ENCODE measurements at regions not wholly inside any gene's neighbourhood (a gene's known extent, or its start where the extent isn't known, plus 50 kb on each side); places are given as distances from the start of the nearest gene placed in this dataset.

DNA sequence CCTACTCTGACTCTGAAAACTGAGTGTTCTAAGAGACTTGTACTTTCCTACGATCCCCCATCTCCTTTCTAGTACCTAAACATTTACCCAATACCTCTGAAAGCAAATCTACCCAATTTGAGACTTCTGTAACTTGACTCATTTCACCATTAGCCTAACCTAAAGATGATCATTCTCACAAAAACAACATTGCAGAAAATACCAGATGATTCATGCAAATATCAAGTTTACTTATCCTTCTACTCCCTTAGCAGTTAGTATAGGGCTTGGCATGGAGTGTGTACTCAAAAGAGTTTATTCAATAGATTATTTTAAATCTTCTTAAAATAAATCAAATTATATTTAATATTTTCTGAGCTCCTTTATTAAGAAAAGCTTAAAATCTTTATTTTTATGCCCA lies 89.6 kb downstream of the NR4A2 start:
- TF ChIP-seq, protein P1, sequence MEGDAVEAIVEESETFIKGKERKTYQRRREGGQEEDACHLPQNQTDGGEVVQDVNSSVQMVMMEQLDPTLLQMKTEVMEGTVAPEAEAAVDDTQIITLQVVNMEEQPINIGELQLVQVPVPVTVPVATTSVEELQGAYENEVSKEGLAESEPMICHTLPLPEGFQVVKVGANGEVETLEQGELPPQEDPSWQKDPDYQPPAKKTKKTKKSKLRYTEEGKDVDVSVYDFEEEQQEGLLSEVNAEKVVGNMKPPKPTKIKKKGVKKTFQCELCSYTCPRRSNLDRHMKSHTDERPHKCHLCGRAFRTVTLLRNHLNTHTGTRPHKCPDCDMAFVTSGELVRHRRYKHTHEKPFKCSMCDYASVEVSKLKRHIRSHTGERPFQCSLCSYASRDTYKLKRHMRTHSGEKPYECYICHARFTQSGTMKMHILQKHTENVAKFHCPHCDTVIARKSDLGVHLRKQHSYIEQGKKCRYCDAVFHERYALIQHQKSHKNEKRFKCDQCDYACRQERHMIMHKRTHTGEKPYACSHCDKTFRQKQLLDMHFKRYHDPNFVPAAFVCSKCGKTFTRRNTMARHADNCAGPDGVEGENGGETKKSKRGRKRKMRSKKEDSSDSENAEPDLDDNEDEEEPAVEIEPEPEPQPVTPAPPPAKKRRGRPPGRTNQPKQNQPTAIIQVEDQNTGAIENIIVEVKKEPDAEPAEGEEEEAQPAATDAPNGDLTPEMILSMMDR (IDR thresholded peaks at IDR 0.05 in 4 of 5, conservative IDR thresholded peaks at IDR 0.05 in 1 of 5): no peak
- no peak for TF ChIP-seq POLR2A (IDR thresholded peaks at IDR 0.05)
